GM18870 (cell line): ENCODE measurements at regions not wholly inside any gene's neighbourhood (a gene's known extent, or its start where the extent isn't known, plus 50 kb on each side); places are given as distances from the start of the nearest gene placed in this dataset.
"Not testable (repeated sequence)": the region's sequence is repeated elsewhere in the genome, so short reads cannot be mapped to it uniquely, and the experiment has no call there.

ENCODE experiments used
- ATAC-seq: cut with Tn5 transposase; IDR thresholded peaks from one replicate; pipeline ENCODE4 v1.9.1; 2021; ENCODE audit warnings: moderate library complexity; ENCODE audit not compliant: unreplicated experiment

GRCh38 chr11:41675205-41675604 lies 215.8 kb upstream of the LRRC4C start:
- no peak for ATAC-seq

- ATAC-seq, result no peak
Observed at GRCh38 chr11:41713030-41713429, 253.6 kb upstream of the LRRC4C start.

GRCh38 chr11:41714101-41714500 lies 254.6 kb upstream of the LRRC4C start:
- ATAC-seq, result no peak

GRCh38 chr11:41716862-41717261 lies 257.4 kb upstream of the LRRC4C start:
- ATAC-seq, result no peak

GRCh38 chr11:41720761-41721160 lies 261.3 kb upstream of the LRRC4C start:
- no peak for ATAC-seq

GRCh38 chr11:41728161-41728560 lies 268.7 kb upstream of the LRRC4C start:
- ATAC-seq, result not testable (repeated sequence)

- ATAC-seq, result no peak
Observed at GRCh38 chr11:41775296-41775695, 315.8 kb upstream of the LRRC4C start.

- no peak for ATAC-seq
Observed at GRCh38 chr11:41779401-41779960, 320.0 kb upstream of the LRRC4C start.

- ATAC-seq, result no peak
Observed at GRCh38 chr11:41781441-41781840, 322.0 kb upstream of the LRRC4C start.

GRCh38 chr11:41784513-41785335 lies 325.3 kb upstream of the LRRC4C start:
- ATAC-seq, result no peak

- no peak for ATAC-seq
Observed at GRCh38 chr11:41786087-41786486, 326.6 kb upstream of the LRRC4C start.

- ATAC-seq, result no peak
Observed at GRCh38 chr11:41788177-41788576, 328.7 kb upstream of the LRRC4C start.

GRCh38 chr11:41789376-41789775 lies 329.9 kb upstream of the LRRC4C start:
- ATAC-seq, result no peak

GRCh38 chr11:41795004-41795403 lies 335.6 kb upstream of the LRRC4C start:
- no peak for ATAC-seq

GRCh38 chr11:41799754-41800153 lies 340.3 kb upstream of the LRRC4C start:
- no peak for ATAC-seq

- no peak for ATAC-seq
Observed at GRCh38 chr11:41803895-41804294, 344.4 kb upstream of the LRRC4C start.

GRCh38 chr11:41816396-41816795 lies 356.9 kb upstream of the LRRC4C start:
- ATAC-seq, result no peak

- not testable (repeated sequence) for ATAC-seq
Observed at GRCh38 chr11:41824287-41824686, 364.8 kb upstream of the LRRC4C start.

GRCh38 chr11:41826085-41826484 lies 366.6 kb upstream of the LRRC4C start:
- ATAC-seq, result no peak

GRCh38 chr11:41836431-41836830 lies 377.0 kb upstream of the LRRC4C start:
- ATAC-seq, result no peak

- ATAC-seq, result no peak
Observed at GRCh38 chr11:41842673-41843072, 383.2 kb upstream of the LRRC4C start.

GRCh38 chr11:41845066-41845465 lies 385.6 kb upstream of the LRRC4C start:
- ATAC-seq, result no peak

- no peak for ATAC-seq
Observed at GRCh38 chr11:41848349-41848748, 388.9 kb upstream of the LRRC4C start.
